Activated CD4-positive, alpha-beta T cell treated with anti-CD3 and anti-CD28 coated beads for 36 hours (primary cell): ENCODE measurements at regions not wholly inside any gene's neighbourhood (a gene's known extent, or its start where the extent isn't known, plus 50 kb on each side); places are given as distances from the start of the nearest gene placed in this dataset.

ENCODE experiments used
- ATAC-seq: fragments of 200-7000 bp; cut with Tn5 transposase; one replicate; pipeline ENCODE4 v1.10.0; 2021; ENCODE audit warnings: mild to moderate bottlenecking, moderate library complexity
- CTCF ChIA-PET: fragments of 350-600 bp; sonication (Branson Sonifier 250); formaldehyde crosslinking; loops from one replicate; lab custom pipeline; 2021; ENCODE audit warnings: antibody characterized with exemption; lab: Charles Lee
- POLR2A ChIA-PET: fragments of 350-600 bp; sonication (Branson Sonifier 250); formaldehyde crosslinking; loops from one replicate; lab custom pipeline; 2021; ENCODE audit warnings: antibody characterized with exemption, inconsistent platforms; lab: Charles Lee
- DNase-seq: peaks from one replicate; pipeline ENCODE4 v3.0.0-alpha.2; 2020
- H3K27ac Mint-ChIP-seq: one replicate; pipeline ENCODE4 v1.8.0; 2021; ENCODE audit warnings: mixed read lengths
- H3K27me3 Mint-ChIP-seq: one replicate; pipeline ENCODE4 v1.8.0; 2021; ENCODE audit warnings: mixed read lengths
- H3K36me3 Mint-ChIP-seq: one replicate; pipeline ENCODE4 v1.8.0; 2021; ENCODE audit warnings: low read depth, mixed read lengths
- H3K4me1 Mint-ChIP-seq: one replicate; pipeline ENCODE4 v1.8.0; 2021; ENCODE audit warnings: mixed read lengths
- H3K4me3 Mint-ChIP-seq: one replicate; pipeline ENCODE4 v1.8.0; 2021; ENCODE audit warnings: mild to moderate bottlenecking, moderate library complexity, mixed read lengths
- H3K9me3 Mint-ChIP-seq: one replicate; pipeline ENCODE4 v1.8.0; 2021; ENCODE audit warnings: low read depth, mixed read lengths
- intact Hi-C, 2 experiments: fragments of 100-400 bp; cut with DNase I in 1 of 2; cut with micrococcal nuclease in 1 of 2; formaldehyde crosslinking; loops; one replicate each; pipeline versions ENCODE4 v1.14.2 to v1.15.1; 2022 to 2024; cut with DNase I, micrococcal nuclease

- peaks cover 6% of the 10 kb centered on the region for H3K27me3 Mint-ChIP-seq
- ChIA-PET POLR2A (no interaction called here), CTCF (interaction anchor here (0.7 to 1.1 kb wide), 4 partner anchors 9 to 489 kb away, joined by 3 to 4 read pairs (median 3); partner anchors contain the start of gene FDX1)
- no peak overlapping the region for H3K27ac Mint-ChIP-seq
- H3K9me3 Mint-ChIP-seq = no peaks in the 10 kb centered on the region
- ATAC-seq (no peak), DNase-seq (no peak)
- no peaks in the 10 kb centered on the region for H3K4me1 Mint-ChIP-seq
- no peak overlapping the region for H3K4me3 Mint-ChIP-seq
- H3K36me3 Mint-ChIP-seq = no peaks in the 10 kb centered on the region
- intact Hi-C loops = no loop called here
Measured at GRCh38 chr11:109940816-109941215, 152.4 kb upstream of the ZC3H12C start.

DNA sequence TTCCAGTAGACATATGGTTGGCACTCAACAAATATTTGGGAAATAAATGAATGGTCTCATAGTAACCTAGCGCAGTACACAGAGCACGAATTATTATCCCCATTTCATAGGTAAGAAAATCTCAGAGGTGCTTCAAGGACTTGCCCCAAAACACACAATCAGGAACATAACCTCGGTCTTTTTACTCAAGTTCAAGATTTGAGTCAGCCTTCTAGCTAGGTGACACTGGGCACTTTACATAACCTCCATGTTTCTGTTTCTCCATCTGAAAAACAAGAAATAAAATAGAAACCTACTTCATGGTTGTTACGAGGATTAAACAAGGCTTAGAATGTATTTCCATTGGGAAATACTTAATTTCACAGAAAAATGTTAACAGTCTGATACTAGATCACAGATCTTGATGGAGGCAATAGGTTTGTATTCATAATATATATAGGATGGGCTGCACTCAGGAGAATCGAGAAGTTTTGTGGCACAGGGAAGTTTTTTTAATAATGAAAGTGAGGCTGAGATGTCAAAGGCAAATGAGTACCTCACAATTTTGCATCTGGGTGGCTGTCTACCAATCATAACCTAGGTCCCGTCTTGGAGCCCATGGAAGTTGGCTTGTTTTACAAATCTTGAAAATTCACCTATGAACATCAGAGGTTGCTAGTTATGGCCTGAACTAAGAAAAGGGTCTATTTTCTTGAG is 147.4 kb upstream of the ZC3H12C start:
- ChIA-PET POLR2A (no interaction called here), CTCF (interaction anchor here (1.0 to 1.4 kb wide), 2 partner anchors 14 to 228 kb away, joined by 3 read pairs; no protein-coding TSS in a partner anchor)
- no peak for DNase-seq
- H3K4me1 Mint-ChIP-seq = peaks cover 4% of the 10 kb centered on the region
- peak; percentile 45 for ATAC-seq
- no peak overlapping the region for H3K27ac Mint-ChIP-seq
- H3K27me3 Mint-ChIP-seq = peaks cover 2% of the 10 kb centered on the region
- no peaks in the 10 kb centered on the region for H3K36me3 Mint-ChIP-seq
- intact Hi-C loops = loop anchor here (1.0 to 5.0 kb wide), 7 partner anchors 147 to 487 kb away; partner anchors contain the start of gene ZC3H12C (in 2 of the 2)
- H3K4me3 Mint-ChIP-seq = no peak overlapping the region
- no peaks in the 10 kb centered on the region for H3K9me3 Mint-ChIP-seq

DNA sequence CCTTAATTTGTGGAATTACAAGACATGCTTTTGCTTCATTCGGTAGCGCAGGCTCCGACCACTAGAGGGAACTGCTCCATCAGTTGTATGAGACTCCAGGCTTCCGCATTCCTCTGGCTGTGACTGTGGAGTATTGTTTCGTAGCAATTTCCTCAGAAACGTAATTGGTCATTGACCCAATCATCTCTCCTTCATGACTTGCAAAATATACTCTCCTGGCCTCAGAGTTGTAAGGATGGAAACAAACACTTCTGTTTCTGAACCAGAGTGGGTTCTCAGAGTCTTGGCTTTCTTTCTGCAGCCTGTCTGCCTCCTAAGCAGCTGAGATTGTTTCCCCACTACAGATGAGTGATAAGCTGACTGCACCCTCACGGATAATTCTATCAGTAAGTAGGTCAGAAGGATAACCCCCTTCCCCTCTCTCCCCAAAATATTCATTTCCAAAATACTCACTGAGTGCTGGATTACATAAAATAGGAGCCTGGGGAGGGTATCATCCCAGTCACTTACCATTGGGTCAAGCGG is 146.8 kb upstream of the ZC3H12C start:
- Mint-ChIP-seq H3K27me3 (peaks cover 2% of the 10 kb centered on the region), H3K27ac (no peak overlapping the region), H3K36me3 (no peaks in the 10 kb centered on the region), H3K9me3 (no peaks in the 10 kb centered on the region), H3K4me3 (no peak overlapping the region), H3K4me1 (peaks cover 4% of the 10 kb centered on the region)
- ChIA-PET CTCF (interaction anchor here (0.6 to 1.4 kb wide), 4 partner anchors 206 to 255 kb away, joined by 3 read pairs; no protein-coding TSS in a partner anchor), POLR2A (no interaction called here)
- ATAC-seq = peak; percentile 98
- peak; percentile 82 for DNase-seq
- intact Hi-C loops = loop anchor here (1.0 to 5.0 kb wide), 7 partner anchors 146 to 486 kb away; partner anchors contain the start of gene ZC3H12C (in 2 of the 2)

DNA sequence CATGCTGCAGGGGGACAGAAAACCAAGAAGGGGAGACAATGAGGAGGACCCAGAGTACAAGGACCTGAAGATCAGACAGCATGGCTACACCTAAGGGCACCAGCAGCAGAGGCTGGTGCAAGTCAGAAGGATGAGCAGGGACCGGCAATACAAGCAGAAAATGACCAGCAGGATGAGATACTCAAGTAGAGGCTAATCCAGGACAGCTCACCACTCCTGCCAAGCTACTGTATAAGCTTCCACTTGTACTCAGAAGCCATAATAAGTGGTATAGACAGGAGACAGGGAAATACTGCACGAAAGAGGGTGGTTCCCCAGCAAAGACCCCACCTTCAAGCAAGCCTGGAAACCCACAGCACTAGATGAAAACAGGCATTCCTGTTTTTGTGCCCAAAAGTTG is 138.7 kb upstream of the ZC3H12C start:
- DNase-seq (no peak), ATAC-seq (no peak)
- H3K27ac Mint-ChIP-seq = no peak overlapping the region
- intact Hi-C loops = no loop called here
- peaks cover 2% of the 10 kb centered on the region for H3K27me3 Mint-ChIP-seq
- no peaks in the 10 kb centered on the region for H3K36me3 Mint-ChIP-seq
- no peaks in the 10 kb centered on the region for H3K4me1 Mint-ChIP-seq
- H3K4me3 Mint-ChIP-seq = no peak overlapping the region
- ChIA-PET CTCF (interaction anchor here (0.6 kb wide), 1 partner anchor 364 kb away, joined by 3 read pairs; no protein-coding TSS in a partner anchor), POLR2A (no interaction called here)
- H3K9me3 Mint-ChIP-seq = no peaks in the 10 kb centered on the region

- DNase-seq (no peak), ATAC-seq (no peak)
- H3K4me3 Mint-ChIP-seq = no peak overlapping the region
- H3K27ac Mint-ChIP-seq = no peak overlapping the region
- H3K4me1 Mint-ChIP-seq = no peaks in the 10 kb centered on the region
- CTCF ChIA-PET = interaction anchor here (2.1 kb wide), 1 partner anchor 12 kb away, joined by 5 read pairs; no protein-coding TSS in a partner anchor
- no peaks in the 10 kb centered on the region for H3K9me3 Mint-ChIP-seq
- peaks cover 2% of the 10 kb centered on the region for H3K27me3 Mint-ChIP-seq
- intact Hi-C loops = no loop called here
- POLR2A ChIA-PET = no interaction called here
- H3K36me3 Mint-ChIP-seq = no peaks in the 10 kb centered on the region
Measured at GRCh38 chr11:109956124-109956793, 136.9 kb upstream of the ZC3H12C start.

DNA sequence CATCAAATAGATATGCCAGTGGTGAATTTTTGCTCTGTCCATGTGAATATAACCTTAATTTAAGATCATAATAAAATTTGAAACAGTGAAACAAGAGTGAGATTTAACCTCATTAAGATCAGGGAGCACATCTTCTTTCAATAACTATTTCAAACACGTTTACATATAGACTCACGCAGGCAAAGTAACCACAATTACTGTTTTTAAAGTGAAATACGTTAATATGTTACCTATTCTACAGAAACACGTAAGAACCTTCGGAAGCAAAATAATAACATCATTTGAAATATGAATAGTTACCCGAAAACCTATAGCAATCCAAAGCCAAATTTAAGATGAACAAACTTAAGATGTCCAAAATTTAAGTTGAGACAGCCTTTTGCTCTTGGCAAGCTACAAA is 136.2 kb upstream of the ZC3H12C start:
- intact Hi-C loops = no loop called here
- ChIA-PET CTCF (interaction anchor here (2.1 kb wide), 1 partner anchor 13 kb away, joined by 5 read pairs; no protein-coding TSS in a partner anchor), POLR2A (no interaction called here)
- ATAC-seq (no peak), DNase-seq (no peak)
- no peaks in the 10 kb centered on the region for H3K4me1 Mint-ChIP-seq
- H3K27ac Mint-ChIP-seq = no peak overlapping the region
- no peak overlapping the region for H3K4me3 Mint-ChIP-seq
- H3K27me3 Mint-ChIP-seq = peaks cover 2% of the 10 kb centered on the region
- H3K36me3 Mint-ChIP-seq = no peaks in the 10 kb centered on the region
- H3K9me3 Mint-ChIP-seq = no peaks in the 10 kb centered on the region

DNA sequence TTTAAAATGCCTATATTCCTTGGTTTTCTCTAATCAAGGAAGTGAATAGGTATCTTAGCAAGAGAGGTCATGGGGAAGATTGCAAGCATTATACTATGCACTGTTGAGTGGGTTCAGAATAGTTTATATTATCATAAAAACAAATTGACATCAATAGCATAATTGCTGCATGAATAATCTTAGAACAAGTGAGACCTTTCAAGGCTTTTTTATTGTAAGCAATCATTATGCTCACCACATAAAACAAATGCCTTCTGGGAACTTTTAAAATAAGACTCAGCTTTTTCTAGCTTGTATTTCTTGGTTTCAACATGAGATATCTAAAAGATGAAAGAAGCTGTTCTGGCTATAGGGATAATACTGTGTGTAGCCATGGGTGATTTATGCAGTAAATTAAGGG is 135.6 kb upstream of the ZC3H12C start:
- H3K9me3 Mint-ChIP-seq = no peaks in the 10 kb centered on the region
- no peaks in the 10 kb centered on the region for H3K36me3 Mint-ChIP-seq
- POLR2A ChIA-PET = interaction anchor here (0.6 kb wide), 1 partner anchor 247 kb away, joined by 4 read pairs; no protein-coding TSS in a partner anchor
- H3K27me3 Mint-ChIP-seq = peaks cover 2% of the 10 kb centered on the region
- DNase-seq (no peak), ATAC-seq (no peak)
- H3K4me1 Mint-ChIP-seq = no peaks in the 10 kb centered on the region
- H3K27ac Mint-ChIP-seq = no peak overlapping the region
- intact Hi-C loops = no loop called here
- no peak overlapping the region for H3K4me3 Mint-ChIP-seq
- CTCF ChIA-PET = interaction anchor here (1.1 to 2.1 kb wide), 2 partner anchors 13 to 17 kb away, joined by 4 to 5 read pairs; no protein-coding TSS in a partner anchor

DNA sequence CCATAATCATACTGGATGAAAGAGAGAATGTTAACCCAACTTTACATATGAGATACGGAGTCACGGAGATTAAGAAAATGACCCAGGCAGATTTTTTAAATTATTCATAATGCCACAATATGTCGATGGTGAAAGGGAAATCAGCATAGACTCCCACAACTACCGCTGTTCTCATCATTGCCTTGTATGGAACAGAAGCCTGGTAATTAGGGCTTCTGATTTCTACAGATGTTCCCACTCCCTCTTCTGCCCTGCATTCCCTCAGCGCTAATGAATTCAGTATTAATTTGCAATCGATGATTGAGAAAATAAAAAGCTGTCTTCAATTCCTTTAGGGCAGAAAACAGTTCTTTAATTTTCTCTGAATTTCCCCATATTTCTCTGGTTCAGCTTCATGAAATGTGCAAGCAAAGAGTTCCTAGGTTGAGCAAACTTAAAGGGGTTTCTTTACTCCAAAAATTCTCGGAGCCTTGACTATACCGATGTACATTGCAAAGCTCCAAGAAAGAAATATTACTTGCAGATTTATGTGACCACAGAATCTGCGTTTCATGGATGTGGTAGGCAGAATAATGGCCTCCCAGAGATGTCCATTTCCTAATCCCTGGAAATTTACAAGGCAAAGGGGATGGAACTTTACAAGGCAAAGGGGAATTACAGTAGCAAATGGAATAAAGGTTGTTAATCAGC is 134.9 kb upstream of the ZC3H12C start:
- Mint-ChIP-seq H3K9me3 (no peaks in the 10 kb centered on the region), H3K27ac (no peak overlapping the region), H3K4me1 (no peaks in the 10 kb centered on the region), H3K36me3 (no peaks in the 10 kb centered on the region), H3K4me3 (no peak overlapping the region), H3K27me3 (peaks cover 2% of the 10 kb centered on the region)
- POLR2A ChIA-PET = interaction anchor here (0.6 kb wide), 1 partner anchor 246 kb away, joined by 4 read pairs; no protein-coding TSS in a partner anchor
- CTCF ChIA-PET = interaction anchor here (1.1 kb wide), 1 partner anchor 17 kb away, joined by 4 read pairs; no protein-coding TSS in a partner anchor
- ATAC-seq (no peak), DNase-seq (no peak)
- intact Hi-C loops = no loop called here

DNA sequence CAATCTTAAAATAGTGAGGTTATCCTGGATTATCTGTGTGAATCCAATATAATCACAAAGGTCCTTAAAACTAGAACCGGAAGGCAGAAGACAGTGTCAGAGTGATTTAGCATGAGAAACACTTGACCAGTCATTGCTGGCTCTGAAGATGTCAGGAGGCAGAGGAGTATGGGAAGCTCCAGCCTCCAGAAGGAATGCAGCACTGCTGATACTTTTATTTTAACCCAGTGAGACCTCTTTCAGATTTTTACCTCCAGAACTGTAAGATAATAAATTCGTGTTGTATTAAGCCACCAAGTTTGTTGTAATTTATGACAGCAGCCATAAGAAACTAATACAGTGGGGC is 134.4 kb upstream of the ZC3H12C start:
- POLR2A ChIA-PET = no interaction called here
- H3K4me1 Mint-ChIP-seq = no peaks in the 10 kb centered on the region
- intact Hi-C loops = no loop called here
- H3K4me3 Mint-ChIP-seq = no peak overlapping the region
- H3K27me3 Mint-ChIP-seq = peaks cover 2% of the 10 kb centered on the region
- no peak overlapping the region for H3K27ac Mint-ChIP-seq
- DNase-seq (no peak), ATAC-seq (no peak)
- no peaks in the 10 kb centered on the region for H3K9me3 Mint-ChIP-seq
- no peaks in the 10 kb centered on the region for H3K36me3 Mint-ChIP-seq
- CTCF ChIA-PET = interaction anchor here (1.1 kb wide), 1 partner anchor 16 kb away, joined by 4 read pairs; no protein-coding TSS in a partner anchor

- no peaks in the 10 kb centered on the region for H3K36me3 Mint-ChIP-seq
- DNase-seq (no peak), ATAC-seq (no peak)
- H3K27me3 Mint-ChIP-seq = no peaks in the 10 kb centered on the region
- no peaks in the 10 kb centered on the region for H3K4me1 Mint-ChIP-seq
- intact Hi-C loops = no loop called here
- POLR2A ChIA-PET = no interaction called here
- H3K27ac Mint-ChIP-seq = no peak overlapping the region
- CTCF ChIA-PET = interaction anchor here (0.7 to 1.0 kb wide), 2 partner anchors 10 to 14 kb away, joined by 3 read pairs; no protein-coding TSS in a partner anchor
- no peaks in the 10 kb centered on the region for H3K9me3 Mint-ChIP-seq
- no peak overlapping the region for H3K4me3 Mint-ChIP-seq
Measured at GRCh38 chr11:109960831-109961230, 132.4 kb upstream of the ZC3H12C start.

DNA sequence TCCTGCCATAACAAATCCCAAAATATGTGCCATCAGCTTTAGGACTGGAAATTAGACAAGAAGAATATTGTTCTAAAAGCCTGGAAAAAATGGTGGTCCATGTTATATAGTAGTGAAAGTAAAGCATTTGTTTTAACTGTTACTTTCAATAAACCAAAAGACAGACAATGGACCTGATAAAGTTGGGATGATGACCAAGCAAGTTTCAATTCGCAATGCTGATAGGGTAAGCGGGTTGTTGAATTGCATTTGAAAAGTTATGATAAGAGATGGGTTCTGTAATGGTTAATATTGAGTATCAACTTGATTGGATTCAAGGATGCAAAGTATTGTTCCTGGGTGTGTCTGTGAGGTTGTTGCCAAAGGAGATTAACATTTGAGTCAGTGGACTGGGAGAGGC is 131.9 kb upstream of the ZC3H12C start:
- ATAC-seq (no peak), DNase-seq (no peak)
- intact Hi-C loops = no loop called here
- ChIA-PET POLR2A (no interaction called here), CTCF (interaction anchor here (0.7 to 1.0 kb wide), 2 partner anchors 10 to 14 kb away, joined by 3 read pairs; no protein-coding TSS in a partner anchor)
- Mint-ChIP-seq H3K4me1 (no peaks in the 10 kb centered on the region), H3K27me3 (no peaks in the 10 kb centered on the region), H3K4me3 (no peak overlapping the region), H3K9me3 (no peaks in the 10 kb centered on the region), H3K27ac (no peak overlapping the region), H3K36me3 (no peaks in the 10 kb centered on the region)
